OCI-LY1 (cell line): ENCODE measurements at regions not wholly inside any gene's neighbourhood (a gene's known extent, or its start where the extent isn't known, plus 50 kb on each side); places are given as distances from the start of the nearest gene placed in this dataset.

Experiments used
- EZH2 ChIP-seq: fragments of 200-600 bp; sonication (generic), shearing (Covaris generic); IDR thresholded peaks from 2 replicates; pipeline ENCODE4 v1.8.0; 2017; ENCODE audit warnings: borderline replicate concordance, mixed run types, mild to moderate bottlenecking, antibody characterized with exemption, low read length, moderate library complexity, mixed read lengths
- TF ChIP-seq, protein P1 (sequence below): fragments of 200-600 bp; sonication (generic), shearing (Covaris generic); IDR thresholded peaks from 2 replicates; pipeline ENCODE4 v1.5.1; 2017; ENCODE audit warnings: mild to moderate bottlenecking, antibody characterized with exemption, low read length, moderate library complexity, mixed read lengths

DNA sequence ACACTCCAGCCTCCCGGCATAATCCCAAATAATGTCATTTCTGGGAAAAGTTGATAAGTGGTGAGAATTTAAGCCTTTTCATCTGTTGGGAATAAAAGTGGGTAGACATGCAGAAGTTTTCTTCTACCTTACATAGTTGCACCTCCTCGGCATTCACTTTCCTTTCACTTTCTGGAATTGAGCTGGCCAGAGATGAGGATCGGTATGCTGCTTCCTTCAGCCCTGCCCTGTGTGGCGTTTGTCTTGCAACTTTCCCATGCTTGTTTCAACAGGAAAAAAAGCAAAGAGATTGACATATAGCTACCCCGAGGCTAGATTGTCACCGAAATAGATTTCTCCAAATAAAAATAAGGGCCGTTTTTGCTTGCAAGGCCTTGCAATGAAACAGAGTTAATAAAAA, 65.8 kb upstream of the JAG1 start:
- TF ChIP-seq, protein P1, sequence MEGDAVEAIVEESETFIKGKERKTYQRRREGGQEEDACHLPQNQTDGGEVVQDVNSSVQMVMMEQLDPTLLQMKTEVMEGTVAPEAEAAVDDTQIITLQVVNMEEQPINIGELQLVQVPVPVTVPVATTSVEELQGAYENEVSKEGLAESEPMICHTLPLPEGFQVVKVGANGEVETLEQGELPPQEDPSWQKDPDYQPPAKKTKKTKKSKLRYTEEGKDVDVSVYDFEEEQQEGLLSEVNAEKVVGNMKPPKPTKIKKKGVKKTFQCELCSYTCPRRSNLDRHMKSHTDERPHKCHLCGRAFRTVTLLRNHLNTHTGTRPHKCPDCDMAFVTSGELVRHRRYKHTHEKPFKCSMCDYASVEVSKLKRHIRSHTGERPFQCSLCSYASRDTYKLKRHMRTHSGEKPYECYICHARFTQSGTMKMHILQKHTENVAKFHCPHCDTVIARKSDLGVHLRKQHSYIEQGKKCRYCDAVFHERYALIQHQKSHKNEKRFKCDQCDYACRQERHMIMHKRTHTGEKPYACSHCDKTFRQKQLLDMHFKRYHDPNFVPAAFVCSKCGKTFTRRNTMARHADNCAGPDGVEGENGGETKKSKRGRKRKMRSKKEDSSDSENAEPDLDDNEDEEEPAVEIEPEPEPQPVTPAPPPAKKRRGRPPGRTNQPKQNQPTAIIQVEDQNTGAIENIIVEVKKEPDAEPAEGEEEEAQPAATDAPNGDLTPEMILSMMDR, result no peak
- no peak for TF ChIP-seq EZH2
